ENCODE measurements at regions not wholly inside any gene's neighbourhood (a gene's known extent, or its start where the extent isn't known, plus 50 kb on each side); places are given as distances from the start of the nearest gene placed in this dataset.

DNA sequence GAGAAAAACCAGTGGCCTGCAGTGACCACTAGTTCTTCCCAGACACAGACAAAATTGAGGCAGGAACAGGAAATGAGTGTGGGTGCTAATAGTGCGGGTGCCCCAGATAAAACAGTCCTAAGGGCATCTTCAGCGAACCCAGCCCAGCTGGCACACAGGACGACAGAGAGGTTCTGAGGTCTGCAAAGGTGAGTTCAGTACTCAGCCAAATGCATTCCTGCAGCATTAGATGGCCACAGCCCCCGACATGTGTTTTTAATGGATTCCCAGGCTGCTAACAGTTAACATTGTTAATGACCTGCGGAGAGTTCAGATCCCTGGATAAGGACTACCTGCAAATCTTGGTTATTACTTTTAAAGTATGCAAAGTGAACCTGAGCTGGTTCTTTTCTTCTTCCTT, 196.0 kb downstream of the HIBADH start:
- Histone ChIP-seq H3K36me3 (ENCODE audit: insufficient read depth, low read length) (no peaks in the 10 kb centered on the region), H3K4me3 (ENCODE audit: low read length) (no peak overlapping the region), H3K9me3 (ENCODE audit: control insufficient read depth in 1 of 2, insufficient read depth in 1 of 2, low read length in 2 of 2) (no peaks in the 10 kb centered on the region), H3K27me3 (ENCODE audit: control insufficient read depth in 1 of 2, insufficient read depth in 2 of 2, low read length in 2 of 2) (peaks cover 0 to under 1% of the 10 kb centered on the region in 2 experiments), H3K4me1 (ENCODE audit: insufficient read depth, low read length) (no peaks in the 10 kb centered on the region), H3K27ac (ENCODE audit: low read depth in 1 of 2, low read length in 2 of 2) (no peak overlapping the region)
- H3K9me3 Mint-ChIP-seq: no peaks in the 10 kb centered on the region
- DNase-seq (no peak), ATAC-seq (ENCODE audit: poor library complexity) (no peak)
- POLR2A ChIA-PET: interaction anchor here (0.5 kb wide), 1 partner anchor 122 kb away, joined by 3 read pairs; no protein-coding TSS in a partner anchor
- no peak overlapping the region for H3K27ac Mint-ChIP-seq
- H3K4me1 Mint-ChIP-seq (ENCODE audit: low read depth): no peaks in the 10 kb centered on the region
- no peak overlapping the region for H3K4me3 Mint-ChIP-seq
- TF ChIP-seq, protein P1, sequence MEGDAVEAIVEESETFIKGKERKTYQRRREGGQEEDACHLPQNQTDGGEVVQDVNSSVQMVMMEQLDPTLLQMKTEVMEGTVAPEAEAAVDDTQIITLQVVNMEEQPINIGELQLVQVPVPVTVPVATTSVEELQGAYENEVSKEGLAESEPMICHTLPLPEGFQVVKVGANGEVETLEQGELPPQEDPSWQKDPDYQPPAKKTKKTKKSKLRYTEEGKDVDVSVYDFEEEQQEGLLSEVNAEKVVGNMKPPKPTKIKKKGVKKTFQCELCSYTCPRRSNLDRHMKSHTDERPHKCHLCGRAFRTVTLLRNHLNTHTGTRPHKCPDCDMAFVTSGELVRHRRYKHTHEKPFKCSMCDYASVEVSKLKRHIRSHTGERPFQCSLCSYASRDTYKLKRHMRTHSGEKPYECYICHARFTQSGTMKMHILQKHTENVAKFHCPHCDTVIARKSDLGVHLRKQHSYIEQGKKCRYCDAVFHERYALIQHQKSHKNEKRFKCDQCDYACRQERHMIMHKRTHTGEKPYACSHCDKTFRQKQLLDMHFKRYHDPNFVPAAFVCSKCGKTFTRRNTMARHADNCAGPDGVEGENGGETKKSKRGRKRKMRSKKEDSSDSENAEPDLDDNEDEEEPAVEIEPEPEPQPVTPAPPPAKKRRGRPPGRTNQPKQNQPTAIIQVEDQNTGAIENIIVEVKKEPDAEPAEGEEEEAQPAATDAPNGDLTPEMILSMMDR (IDR thresholded peaks at IDR 0.05): no peak
- peaks cover 45% of the 10 kb centered on the region for H3K27me3 Mint-ChIP-seq
- intact Hi-C loops (cut with DNase I, micrococcal nuclease): no loop called here
- CTCF ChIA-PET: no interaction called here
- no peaks in the 10 kb centered on the region for H3K36me3 Mint-ChIP-seq (ENCODE audit: low read depth)

DNA sequence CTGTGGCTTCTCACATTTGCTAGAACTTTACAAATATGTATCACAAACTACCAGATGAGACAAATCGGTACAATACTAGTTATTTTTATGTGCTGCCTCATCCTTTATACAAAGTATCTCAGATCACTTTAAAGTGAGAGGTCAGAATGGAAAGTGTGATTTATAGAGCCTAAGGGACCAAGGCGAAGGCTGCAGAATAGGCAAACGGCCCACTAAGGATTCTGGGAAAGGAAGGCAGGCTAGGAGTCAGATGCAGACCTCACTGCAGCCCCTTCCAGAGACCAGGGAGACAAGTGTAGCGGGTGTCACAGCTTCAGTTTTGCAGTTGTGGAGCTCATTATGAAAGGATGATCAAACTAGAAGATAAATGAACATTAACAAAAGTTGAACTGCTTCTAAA, 190.6 kb downstream of the HIBADH start:
- TF ChIP-seq, protein P1 (IDR thresholded peaks at IDR 0.05): no peak
- ATAC-seq (ENCODE audit: poor library complexity) (no peak), DNase-seq (no peak)
- ChIA-PET POLR2A (no interaction called here), CTCF (no interaction called here)
- H3K4me1 ChIP-seq (ENCODE audit: insufficient read depth, low read length): no peaks in the 10 kb centered on the region
- H3K9me3 Mint-ChIP-seq: no peaks in the 10 kb centered on the region
- H3K27me3 ChIP-seq (ENCODE audit: control insufficient read depth in 1 of 2, insufficient read depth in 2 of 2, low read length in 2 of 2): no peaks in the 10 kb centered on the region
- no peak overlapping the region for H3K27ac ChIP-seq (ENCODE audit: low read depth in 1 of 2, low read length in 2 of 2)
- no peaks in the 10 kb centered on the region for H3K9me3 ChIP-seq (ENCODE audit: control insufficient read depth in 1 of 2, insufficient read depth in 1 of 2, low read length in 2 of 2)
- no peak overlapping the region for H3K4me3 ChIP-seq (ENCODE audit: low read length)
- no peaks in the 10 kb centered on the region for H3K36me3 Mint-ChIP-seq (ENCODE audit: low read depth)
- H3K4me1 Mint-ChIP-seq (ENCODE audit: low read depth): no peaks in the 10 kb centered on the region
- H3K27ac Mint-ChIP-seq: no peak overlapping the region
- H3K27me3 Mint-ChIP-seq: peaks cover 24% of the 10 kb centered on the region
- H3K36me3 ChIP-seq (ENCODE audit: insufficient read depth, low read length): no peaks in the 10 kb centered on the region
- intact Hi-C loops (cut with DNase I, micrococcal nuclease): no loop called here
- no peak overlapping the region for H3K4me3 Mint-ChIP-seq
